ENCODE measurements at regions not wholly inside any gene's neighbourhood (a gene's known extent, or its start where the extent isn't known, plus 50 kb on each side); places are given as distances from the start of the nearest gene placed in this dataset.

GRCh38 chr4:100786481-100786880 is 268.7 kb upstream of the EMCN start:
- Histone ChIP-seq H3K9me3 (no peaks in the 10 kb centered on the region), H3K4me1 (no peaks in the 10 kb centered on the region), H3K27me3 (no peaks in the 10 kb centered on the region), H3K27ac (no peak overlapping the region), H3K4me3 (no peak overlapping the region), H3K36me3 (no peaks in the 10 kb centered on the region)
- intact Hi-C loops (cut with DNase I), result no loop called here
- no peak for TF ChIP-seq CTCF (IDR thresholded peaks at IDR 0.05)
- TF ChIP-seq POLR2AphosphoS5 (IDR thresholded peaks at IDR 0.05; ENCODE audit: insufficient read depth in 1 of 2, low read depth in 1 of 2), result peak in 1 of 2 donors; percentile 52
- DNase-seq (ENCODE audit: extremely low spot score in 2 of 2), result no peak

- Histone ChIP-seq H3K36me3 (no peaks in the 10 kb centered on the region), H3K27me3 (no peaks in the 10 kb centered on the region), H3K4me1 (no peaks in the 10 kb centered on the region), H3K4me3 (no peak overlapping the region), H3K9me3 (no peaks in the 10 kb centered on the region), H3K27ac (no peak overlapping the region)
- no peak for DNase-seq (ENCODE audit: extremely low spot score in 2 of 2)
- intact Hi-C loops (cut with DNase I), result no loop called here
- TF ChIP-seq CTCF (IDR thresholded peaks at IDR 0.05) (no peak), POLR2A (IDR thresholded peaks at IDR 0.05) (no peak), POLR2AphosphoS5 (IDR thresholded peaks at IDR 0.05; ENCODE audit: insufficient read depth in 1 of 2, low read depth in 1 of 2) (no peak)
Observed at GRCh38 chr4:100782356-100782755, 264.5 kb upstream of the EMCN start.

- no peaks in the 10 kb centered on the region for H3K9me3 ChIP-seq
- TF ChIP-seq POLR2A (IDR thresholded peaks at IDR 0.05) (no peak), POLR2AphosphoS5 (IDR thresholded peaks at IDR 0.05; ENCODE audit: insufficient read depth in 1 of 2, low read depth in 1 of 2) (no peak), CTCF (IDR thresholded peaks at IDR 0.05) (no peak)
- no peak overlapping the region for H3K4me3 ChIP-seq
- no peak overlapping the region for H3K27ac ChIP-seq
- no peak for DNase-seq (ENCODE audit: extremely low spot score in 2 of 2)
- intact Hi-C loops (cut with DNase I), result no loop called here
- no peaks in the 10 kb centered on the region for H3K4me1 ChIP-seq
- no peaks in the 10 kb centered on the region for H3K27me3 ChIP-seq
- H3K36me3 ChIP-seq, result no peaks in the 10 kb centered on the region
Observed at GRCh38 chr4:100781435-100781834, 263.6 kb upstream of the EMCN start.

GRCh38 chr4:100780126-100780525 is 262.3 kb upstream of the EMCN start:
- no peak overlapping the region for H3K27ac ChIP-seq
- no peaks in the 10 kb centered on the region for H3K9me3 ChIP-seq
- TF ChIP-seq POLR2AphosphoS5 (IDR thresholded peaks at IDR 0.05; ENCODE audit: insufficient read depth in 1 of 2, low read depth in 1 of 2), result no peak
- TF ChIP-seq POLR2A (IDR thresholded peaks at IDR 0.05), result no peak
- TF ChIP-seq CTCF (IDR thresholded peaks at IDR 0.05), result no peak
- H3K4me3 ChIP-seq, result no peak overlapping the region
- no peaks in the 10 kb centered on the region for H3K36me3 ChIP-seq
- no peaks in the 10 kb centered on the region for H3K27me3 ChIP-seq
- H3K4me1 ChIP-seq, result no peaks in the 10 kb centered on the region
- no peak for DNase-seq (ENCODE audit: extremely low spot score in 2 of 2)
- intact Hi-C loops (cut with DNase I), result no loop called here

GRCh38 chr4:100778431-100778830 is 260.6 kb upstream of the EMCN start:
- intact Hi-C loops (cut with DNase I), result no loop called here

More at GRCh38 chr4:100778431-100778830, 260.6 kb upstream of the EMCN start:
- Histone ChIP-seq H3K4me1 (no peaks in the 10 kb centered on the region), H3K27me3 (no peaks in the 10 kb centered on the region), H3K27ac (no peak overlapping the region), H3K36me3 (no peaks in the 10 kb centered on the region), H3K9me3 (no peaks in the 10 kb centered on the region), H3K4me3 (no peak overlapping the region)
- no peak for TF ChIP-seq POLR2AphosphoS5 (IDR thresholded peaks at IDR 0.05; ENCODE audit: insufficient read depth in 1 of 2, low read depth in 1 of 2)
- no peak for TF ChIP-seq CTCF (IDR thresholded peaks at IDR 0.05)
- TF ChIP-seq POLR2A (IDR thresholded peaks at IDR 0.05), result no peak
- DNase-seq (ENCODE audit: extremely low spot score in 2 of 2), result no peak

All from vagina (tissue), 2 donors.